ENCODE measurements at regions not wholly inside any gene's neighbourhood (a gene's known extent, or its start where the extent isn't known, plus 50 kb on each side); places are given as distances from the start of the nearest gene placed in this dataset.

DNA sequence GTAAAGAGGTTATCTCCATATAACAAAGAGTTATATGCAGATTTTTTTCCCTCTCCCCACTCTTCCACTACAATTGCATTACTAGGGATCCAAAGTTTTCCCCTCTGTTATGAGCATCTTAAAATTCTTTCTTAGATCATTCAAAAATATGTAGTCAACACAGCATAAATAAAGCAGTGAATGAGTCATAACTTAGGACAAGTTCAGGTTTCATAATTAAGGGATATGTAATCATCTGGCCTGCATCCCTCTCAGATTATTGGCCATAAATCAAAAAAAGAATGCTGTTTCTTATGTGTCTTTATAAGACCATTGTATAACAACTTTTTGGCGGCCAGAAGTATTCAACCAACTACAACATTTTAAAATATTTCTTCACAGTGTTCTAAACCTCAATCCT lies 1526.1 kb downstream of the KCNT2 start:
- Histone ChIP-seq H2AFZ (ENCODE audit: low read length) (no peak overlapping the region), H3K79me2 (ENCODE audit: insufficient read depth, low read length) (no peaks in the 10 kb centered on the region), H3K4me3 (ENCODE audit: low read length, poor library complexity, severe bottlenecking) (no peak overlapping the region), H3K36me3 (ENCODE audit: insufficient read depth, low read length) (no peaks in the 10 kb centered on the region), H3K9me2 (replicated peaks; ENCODE audit: low read depth, low read length) (no peaks in the 10 kb centered on the region), H3K9ac (ENCODE audit: low read depth, low read length, poor library complexity, severe bottlenecking) (no peak overlapping the region), H3F3A (ENCODE audit: low read depth) (no peaks in the 10 kb centered on the region), H3K27me3 (ENCODE audit: insufficient read depth, low read length, poor library complexity, severe bottlenecking) (no peaks in the 10 kb centered on the region), H3K4me1 (ENCODE audit: insufficient read depth, low read length, poor library complexity, severe bottlenecking) (no peaks in the 10 kb centered on the region), H4K20me1 (ENCODE audit: insufficient read depth, low read length, poor library complexity, severe bottlenecking) (no peaks in the 10 kb centered on the region), H3K4me2 (ENCODE audit: low read depth, low read length, poor library complexity, severe bottlenecking) (no peak overlapping the region), H3K9me3 (ENCODE audit: insufficient read depth, low read depth, low read length) (no peaks in the 10 kb centered on the region)
- no peak for TF ChIP-seq EZH2phosphoT487 (IDR thresholded peaks at IDR 0.05; ENCODE audit: borderline replicate concordance)
- TF ChIP-seq, protein P1, sequence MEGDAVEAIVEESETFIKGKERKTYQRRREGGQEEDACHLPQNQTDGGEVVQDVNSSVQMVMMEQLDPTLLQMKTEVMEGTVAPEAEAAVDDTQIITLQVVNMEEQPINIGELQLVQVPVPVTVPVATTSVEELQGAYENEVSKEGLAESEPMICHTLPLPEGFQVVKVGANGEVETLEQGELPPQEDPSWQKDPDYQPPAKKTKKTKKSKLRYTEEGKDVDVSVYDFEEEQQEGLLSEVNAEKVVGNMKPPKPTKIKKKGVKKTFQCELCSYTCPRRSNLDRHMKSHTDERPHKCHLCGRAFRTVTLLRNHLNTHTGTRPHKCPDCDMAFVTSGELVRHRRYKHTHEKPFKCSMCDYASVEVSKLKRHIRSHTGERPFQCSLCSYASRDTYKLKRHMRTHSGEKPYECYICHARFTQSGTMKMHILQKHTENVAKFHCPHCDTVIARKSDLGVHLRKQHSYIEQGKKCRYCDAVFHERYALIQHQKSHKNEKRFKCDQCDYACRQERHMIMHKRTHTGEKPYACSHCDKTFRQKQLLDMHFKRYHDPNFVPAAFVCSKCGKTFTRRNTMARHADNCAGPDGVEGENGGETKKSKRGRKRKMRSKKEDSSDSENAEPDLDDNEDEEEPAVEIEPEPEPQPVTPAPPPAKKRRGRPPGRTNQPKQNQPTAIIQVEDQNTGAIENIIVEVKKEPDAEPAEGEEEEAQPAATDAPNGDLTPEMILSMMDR (conservative IDR thresholded peaks at IDR 0.05; ENCODE audit: low read length): no peak

DNA sequence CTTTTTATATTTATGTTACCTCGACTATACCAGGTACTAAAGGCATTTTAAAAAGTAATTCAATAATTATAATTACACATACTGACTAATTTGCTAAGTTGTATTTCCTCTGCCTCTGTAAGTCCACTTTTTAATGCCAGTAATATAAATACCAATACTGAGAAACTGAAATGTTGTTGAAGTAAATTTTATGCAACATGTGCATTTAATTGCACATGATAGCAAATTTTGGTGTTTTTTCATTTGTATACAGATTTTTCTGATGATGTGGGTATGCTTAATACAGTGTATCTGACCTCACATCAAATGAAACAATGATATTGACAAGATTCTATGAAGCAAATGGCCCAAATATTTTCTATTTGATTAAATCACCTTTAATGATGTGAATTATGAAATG lies 1531.6 kb downstream of the KCNT2 start:
- H3F3A ChIP-seq (ENCODE audit: low read depth): no peaks in the 10 kb centered on the region
- H3K4me1 ChIP-seq (ENCODE audit: insufficient read depth, low read length, poor library complexity, severe bottlenecking): no peaks in the 10 kb centered on the region
- H3K4me2 ChIP-seq (ENCODE audit: low read depth, low read length, poor library complexity, severe bottlenecking): no peak overlapping the region
- H3K9ac ChIP-seq (ENCODE audit: low read depth, low read length, poor library complexity, severe bottlenecking): no peak overlapping the region
- TF ChIP-seq, protein P1 (conservative IDR thresholded peaks at IDR 0.05; ENCODE audit: low read length): no peak
- no peak for TF ChIP-seq EZH2phosphoT487 (IDR thresholded peaks at IDR 0.05; ENCODE audit: borderline replicate concordance)
- H2AFZ ChIP-seq (ENCODE audit: low read length): no peak overlapping the region
- no peaks in the 10 kb centered on the region for H3K27me3 ChIP-seq (ENCODE audit: insufficient read depth, low read length, poor library complexity, severe bottlenecking)
- H4K20me1 ChIP-seq (ENCODE audit: insufficient read depth, low read length, poor library complexity, severe bottlenecking): no peaks in the 10 kb centered on the region
- H3K4me3 ChIP-seq (ENCODE audit: low read length, poor library complexity, severe bottlenecking): no peak overlapping the region
- no peaks in the 10 kb centered on the region for H3K9me2 ChIP-seq (replicated peaks; ENCODE audit: low read depth, low read length)
- H3K79me2 ChIP-seq (ENCODE audit: insufficient read depth, low read length): no peaks in the 10 kb centered on the region
- no peaks in the 10 kb centered on the region for H3K9me3 ChIP-seq (ENCODE audit: insufficient read depth, low read depth, low read length)
- no peaks in the 10 kb centered on the region for H3K36me3 ChIP-seq (ENCODE audit: insufficient read depth, low read length)

DNA sequence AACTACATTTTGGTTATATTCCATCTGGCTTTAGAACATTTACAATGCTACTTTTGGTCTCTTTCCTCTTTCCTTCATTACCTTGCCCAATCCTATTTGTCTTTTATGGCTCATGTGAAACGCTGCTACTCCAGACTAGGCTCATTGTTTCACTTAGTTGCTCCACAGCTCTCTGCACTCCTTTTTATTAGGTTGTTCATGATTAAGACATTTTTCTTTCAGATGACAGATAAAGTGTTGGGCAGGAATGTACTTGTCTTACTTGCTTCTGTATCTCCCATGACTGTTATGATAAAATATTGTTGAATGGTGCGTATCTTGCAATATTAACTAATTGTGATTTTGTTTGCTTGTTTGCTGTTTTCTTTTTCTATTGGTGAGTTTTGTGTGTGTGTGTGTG lies 1532.3 kb downstream of the KCNT2 start:
- H3K9ac ChIP-seq (ENCODE audit: low read depth, low read length, poor library complexity, severe bottlenecking): no peak overlapping the region
- TF ChIP-seq, protein P1 (conservative IDR thresholded peaks at IDR 0.05; ENCODE audit: low read length): no peak
- TF ChIP-seq EZH2phosphoT487 (IDR thresholded peaks at IDR 0.05; ENCODE audit: borderline replicate concordance): no peak
- no peak overlapping the region for H3K4me3 ChIP-seq (ENCODE audit: low read length, poor library complexity, severe bottlenecking)
- no peaks in the 10 kb centered on the region for H3K36me3 ChIP-seq (ENCODE audit: insufficient read depth, low read length)
- H2AFZ ChIP-seq (ENCODE audit: low read length): no peak overlapping the region
- H3K4me2 ChIP-seq (ENCODE audit: low read depth, low read length, poor library complexity, severe bottlenecking): no peak overlapping the region
- no peaks in the 10 kb centered on the region for H3K9me2 ChIP-seq (replicated peaks; ENCODE audit: low read depth, low read length)
- H3K79me2 ChIP-seq (ENCODE audit: insufficient read depth, low read length): no peaks in the 10 kb centered on the region
- no peaks in the 10 kb centered on the region for H4K20me1 ChIP-seq (ENCODE audit: insufficient read depth, low read length, poor library complexity, severe bottlenecking)
- no peaks in the 10 kb centered on the region for H3K4me1 ChIP-seq (ENCODE audit: insufficient read depth, low read length, poor library complexity, severe bottlenecking)
- no peaks in the 10 kb centered on the region for H3K9me3 ChIP-seq (ENCODE audit: insufficient read depth, low read depth, low read length)
- no peaks in the 10 kb centered on the region for H3K27me3 ChIP-seq (ENCODE audit: insufficient read depth, low read length, poor library complexity, severe bottlenecking)
- H3F3A ChIP-seq (ENCODE audit: low read depth): no peaks in the 10 kb centered on the region

Measured in Loucy (cell line).